HPDE6-E6E7 (cell line): ENCODE measurements at regions not wholly inside any gene's neighbourhood (a gene's known extent, or its start where the extent isn't known, plus 50 kb on each side); places are given as distances from the start of the nearest gene placed in this dataset.
A peak's percentile ranks its signal among the peaks of the same experiment; 100 is the strongest.

Experiments used
- DNase-seq: peaks from one replicate; pipeline ENCODE4 v3.0.0; 2011; ENCODE audit warnings: missing footprints; ENCODE audit errors: extremely low spot score

DNA sequence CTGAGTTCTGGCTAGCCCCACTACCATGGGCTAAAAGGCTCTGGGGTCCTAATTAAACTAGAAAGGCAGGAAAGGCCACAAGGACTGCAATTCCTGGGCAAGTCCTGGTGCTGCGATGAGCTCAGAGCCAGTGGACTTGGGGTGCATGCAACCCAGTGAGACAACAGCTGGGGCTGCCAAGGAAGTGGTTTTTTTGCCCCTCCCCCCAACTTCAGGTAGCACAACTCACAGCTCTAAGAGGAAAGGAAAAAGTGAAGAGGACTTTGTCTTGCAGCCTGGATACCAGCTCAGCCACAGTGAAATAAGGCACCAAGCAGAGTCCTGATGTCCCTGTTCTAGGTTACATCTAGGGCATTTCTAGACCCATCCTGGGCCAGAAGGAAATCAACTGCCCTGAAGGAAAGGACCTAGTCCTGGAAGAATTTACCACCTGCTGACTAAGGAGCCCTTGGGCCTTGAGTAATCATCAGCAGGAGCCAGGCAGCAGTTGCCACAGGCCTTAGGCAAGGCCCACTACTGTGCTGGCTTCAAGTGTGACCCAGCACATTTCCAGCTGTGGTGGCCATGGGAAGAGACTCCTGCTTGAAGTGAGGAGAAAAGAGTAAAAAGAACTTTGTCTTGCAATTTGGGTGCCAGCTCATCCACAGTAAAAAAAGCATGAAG is 358.4 kb downstream of the BTBD3 start:
- no peak for DNase-seq

DNA sequence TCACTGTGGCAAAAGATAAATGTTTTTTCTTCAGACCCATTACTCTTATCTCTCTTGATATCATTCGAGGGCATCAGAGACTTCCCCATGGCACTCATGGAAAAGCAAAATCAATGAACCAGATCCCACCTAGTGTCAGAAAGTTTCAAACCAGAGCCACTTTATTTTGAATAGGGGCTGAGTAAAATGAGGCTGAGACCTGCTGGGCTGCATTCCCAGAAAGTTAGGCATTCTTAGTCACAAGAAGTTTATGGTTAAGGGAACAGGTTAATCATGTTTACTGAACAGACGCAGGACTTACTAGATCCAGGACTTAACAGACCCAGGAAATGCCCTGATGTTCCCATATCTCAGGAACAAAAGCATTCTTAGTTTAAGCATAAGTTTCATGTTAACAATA is 369.9 kb downstream of the BTBD3 start:
- peak; percentile 16 for DNase-seq

DNA sequence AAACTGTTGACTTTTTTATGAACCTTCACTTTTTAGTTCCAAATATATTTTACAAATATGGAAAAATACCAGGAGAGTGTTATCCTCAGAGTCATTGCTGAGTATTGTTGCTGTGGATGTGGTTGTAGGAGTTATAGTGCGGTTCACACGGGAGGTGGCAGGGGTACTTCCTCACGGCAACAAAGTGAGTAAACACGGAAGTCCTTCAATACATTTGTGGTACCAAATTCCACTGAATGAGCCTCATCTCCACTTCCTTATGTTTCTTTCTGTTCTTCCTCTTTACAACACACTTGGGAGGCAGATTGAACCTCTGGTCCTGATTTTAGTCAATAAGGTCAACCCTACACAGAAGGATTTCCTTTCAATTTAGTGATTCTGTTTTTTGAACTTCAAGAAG is 371.8 kb downstream of the BTBD3 start:
- no peak for DNase-seq

DNA sequence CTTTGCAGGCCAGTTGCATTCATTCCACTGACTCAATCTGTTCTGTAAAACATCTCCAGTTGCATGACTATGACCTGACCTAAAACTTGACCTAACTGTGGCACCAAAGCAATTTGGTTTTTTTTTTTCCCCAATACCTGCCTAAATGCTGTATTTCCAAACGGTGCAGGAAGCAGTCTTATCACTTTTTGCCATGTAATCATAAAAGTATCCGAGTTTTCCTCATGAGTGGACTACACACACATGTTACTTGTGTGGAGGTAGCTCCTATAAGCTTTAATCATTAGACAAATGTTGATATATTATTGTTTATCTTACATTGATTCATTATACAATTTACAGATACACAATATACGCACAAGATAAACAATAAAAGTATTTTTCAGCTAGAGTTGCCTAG is 373.7 kb downstream of the BTBD3 start:
- DNase-seq: no peak

DNA sequence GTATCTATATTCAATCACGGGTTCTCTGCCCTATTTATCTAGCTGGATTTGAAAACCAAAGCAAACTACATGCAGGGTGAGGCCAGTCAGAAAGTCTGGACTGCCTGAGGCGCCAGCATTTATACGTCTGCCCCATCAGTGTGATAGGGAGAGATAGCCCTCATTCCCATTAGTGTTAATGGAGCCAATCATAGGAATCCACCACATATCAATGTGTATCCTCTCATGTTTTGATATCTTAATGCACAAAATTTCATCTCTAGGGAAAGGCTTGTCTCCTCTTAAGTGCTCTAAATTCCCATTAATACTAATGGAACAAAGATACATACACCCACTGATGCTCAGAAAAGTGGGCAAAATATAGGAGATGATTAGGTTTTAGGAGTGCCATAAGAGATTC is 376.2 kb downstream of the BTBD3 start:
- DNase-seq: no peak

DNA sequence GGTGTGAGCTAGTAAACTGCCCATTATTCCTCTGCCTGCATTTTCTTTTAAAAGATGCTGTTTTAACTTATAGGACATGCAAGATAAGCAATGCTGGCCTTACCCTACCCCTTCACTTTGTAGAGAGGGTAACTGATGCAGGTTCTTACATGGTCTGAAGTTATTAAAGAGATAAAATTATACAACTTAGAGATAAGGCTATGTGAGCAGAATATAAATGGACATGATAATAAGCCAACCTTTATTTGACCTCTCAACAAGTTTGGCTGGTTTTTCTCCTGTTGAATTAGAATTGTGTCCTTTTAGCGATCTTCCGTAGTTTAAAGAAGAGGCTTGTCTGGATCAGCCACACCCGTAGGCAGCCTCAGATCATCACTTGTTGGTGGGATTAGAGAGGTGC is 377.0 kb downstream of the BTBD3 start:
- DNase-seq: no peak

DNA sequence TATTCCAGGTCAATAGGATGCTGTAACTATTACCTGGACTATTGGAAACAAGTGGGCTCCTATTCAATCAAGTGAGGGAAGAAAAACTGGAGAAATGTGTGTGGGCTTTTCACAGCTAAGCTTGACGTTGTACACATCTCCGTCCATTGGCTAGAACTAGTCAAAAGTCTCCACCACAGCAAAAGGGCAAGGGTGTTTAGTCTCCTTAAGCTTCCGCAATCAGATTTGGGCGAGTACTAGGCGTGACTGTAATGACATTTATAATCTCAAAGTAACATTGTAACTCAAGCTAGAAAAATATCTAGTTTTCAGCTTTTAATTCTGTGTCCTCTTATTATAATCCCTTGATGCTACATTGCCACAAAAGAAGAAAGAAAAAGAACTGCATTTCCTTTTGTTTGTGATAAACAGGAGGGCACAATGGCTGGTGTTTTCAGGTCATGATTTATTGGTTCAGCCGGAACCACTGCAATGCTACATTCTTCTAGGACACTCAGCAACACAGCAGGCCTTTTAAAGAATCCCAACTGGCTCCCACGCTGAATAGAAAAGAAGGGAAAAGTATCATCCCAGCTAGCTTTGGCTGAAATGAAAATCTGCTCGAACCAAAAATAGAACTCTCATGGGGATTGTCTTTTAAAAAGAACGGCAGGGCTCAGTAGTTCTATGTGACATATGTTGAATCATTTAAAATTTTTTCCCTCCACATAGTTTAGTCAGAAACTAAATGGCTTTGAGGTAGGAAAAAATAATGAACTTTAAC is 387.7 kb downstream of the BTBD3 start:
- no peak for DNase-seq

DNA sequence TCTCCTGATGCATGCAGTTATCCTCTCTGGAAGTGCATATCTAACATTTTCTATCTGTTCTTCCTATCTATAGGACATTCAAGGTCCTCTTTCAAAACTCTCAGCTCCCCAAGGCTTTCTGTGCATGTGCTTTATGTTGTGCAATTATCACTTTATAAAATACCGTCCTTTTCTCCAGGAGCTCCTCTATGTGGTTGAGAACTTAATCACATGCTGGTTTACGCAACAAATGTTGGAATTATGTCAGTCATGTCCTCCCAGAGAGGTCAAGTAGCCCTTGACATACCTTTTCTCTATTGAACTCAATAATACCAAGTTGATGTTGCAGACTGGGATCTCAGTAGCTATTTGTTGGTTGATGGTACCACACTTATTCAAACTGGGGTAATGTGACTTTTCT is 388.4 kb downstream of the BTBD3 start:
- DNase-seq: no peak

DNA sequence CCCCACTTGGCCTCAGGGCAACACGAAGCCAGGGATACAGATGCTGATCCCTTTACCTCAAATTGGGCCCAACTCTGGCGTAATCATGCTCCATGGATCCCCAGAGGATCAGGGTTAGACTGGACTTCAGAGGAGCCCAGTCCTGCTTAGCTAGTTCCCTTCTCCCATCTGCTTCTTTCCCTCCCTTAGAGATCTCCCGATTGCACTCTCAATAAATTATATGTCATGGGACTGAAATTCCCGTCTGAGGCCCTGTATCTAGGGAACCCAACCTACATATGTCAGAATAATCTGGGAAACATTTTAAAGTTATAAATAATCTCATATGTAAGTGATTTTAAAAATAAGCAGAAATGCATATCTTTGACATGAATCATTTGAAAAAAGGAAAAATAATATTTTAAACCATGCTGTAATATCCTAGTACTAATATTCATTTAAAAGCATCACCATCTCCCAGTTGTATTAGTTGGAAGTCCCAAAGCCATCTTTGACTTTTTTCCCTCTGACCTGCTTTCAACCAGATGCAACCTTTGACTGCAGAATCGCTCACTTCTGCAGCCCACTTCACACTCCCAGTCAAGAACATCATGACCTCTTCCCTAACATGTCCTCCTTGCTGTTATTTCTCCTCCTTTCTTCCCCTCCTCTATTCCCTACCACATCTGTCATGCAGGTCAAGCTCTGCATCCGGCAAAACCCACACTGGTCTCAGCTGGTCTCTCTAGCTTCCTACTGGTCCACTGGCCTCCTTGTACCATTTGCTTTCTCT is 393.6 kb downstream of the BTBD3 start:
- DNase-seq: no peak

DNA sequence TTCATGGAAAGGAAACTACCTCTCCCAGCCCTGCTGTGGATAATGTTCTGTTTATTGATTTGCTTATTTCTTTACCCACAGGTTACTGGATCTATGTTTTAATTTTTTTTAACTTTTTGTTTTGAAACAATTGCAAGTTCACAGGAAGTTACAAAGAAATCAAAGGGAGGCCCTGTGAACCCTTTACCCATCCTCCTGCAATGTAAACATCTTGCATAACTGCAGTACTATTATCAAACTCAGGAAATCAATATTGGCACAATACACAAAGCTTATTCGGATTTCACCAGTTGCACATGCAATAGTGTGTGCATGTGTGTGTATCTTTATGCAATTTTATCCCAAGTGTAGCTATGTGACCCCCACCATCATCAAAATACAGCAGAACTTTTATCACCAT is 398.0 kb downstream of the BTBD3 start:
- no peak for DNase-seq

DNA sequence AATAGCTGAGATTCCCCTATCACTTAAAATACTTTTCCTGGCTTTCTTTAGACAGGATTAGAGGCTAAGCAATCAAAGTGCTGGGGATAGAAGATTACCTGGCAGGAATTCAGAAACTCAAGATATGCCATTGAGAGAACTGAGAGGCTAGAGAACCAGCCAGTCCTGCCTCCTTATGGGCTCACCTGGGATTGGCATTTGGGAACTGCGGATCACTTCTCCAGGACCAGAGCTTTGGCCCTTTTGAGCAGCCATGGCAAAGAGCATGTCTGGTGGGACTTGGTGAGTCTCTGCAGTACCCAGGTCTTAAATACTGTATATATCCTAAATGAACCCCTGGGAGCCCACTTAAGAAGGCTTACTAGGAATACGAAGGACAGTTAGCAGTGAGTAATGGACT is 399.1 kb downstream of the BTBD3 start:
- no peak for DNase-seq

DNA sequence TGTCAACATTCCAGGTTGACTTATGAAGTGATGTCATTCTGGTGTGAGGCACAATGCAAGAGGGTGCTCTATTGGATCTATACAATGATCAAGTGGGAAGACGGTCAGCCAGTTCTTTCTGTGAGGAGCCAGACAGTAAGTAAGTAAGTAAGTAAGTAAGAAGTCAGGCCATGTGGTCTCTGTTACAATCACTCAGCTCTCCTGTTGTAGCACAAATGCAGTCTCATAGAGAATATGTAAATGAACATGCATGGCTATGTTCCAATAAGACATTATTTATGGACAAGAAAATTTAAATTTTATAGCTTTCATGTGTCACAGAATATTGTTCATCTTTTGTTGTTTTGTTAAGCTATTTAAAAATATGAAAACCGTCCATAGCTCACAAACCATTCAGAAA is 399.7 kb downstream of the BTBD3 start:
- no peak for DNase-seq

DNA sequence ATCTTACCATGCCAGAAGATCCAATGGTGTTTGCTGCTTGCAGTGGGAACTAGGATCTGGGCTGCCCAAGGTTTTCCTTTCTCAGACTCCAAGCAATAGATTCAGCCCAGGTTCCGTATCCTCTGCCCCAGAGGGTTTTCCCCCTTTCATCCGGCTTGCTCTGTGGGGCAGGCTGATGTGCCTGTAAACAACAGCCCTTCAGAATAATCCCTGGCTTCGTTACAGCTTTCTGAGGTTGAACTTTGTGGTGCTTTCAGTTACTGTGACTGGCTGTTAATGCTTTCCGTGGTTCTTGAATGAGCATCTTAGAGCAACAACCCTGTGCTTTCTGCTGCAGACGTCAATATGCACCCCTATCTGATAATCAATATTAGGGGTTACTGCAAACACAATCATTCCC is 400.4 kb downstream of the BTBD3 start:
- no peak for DNase-seq

DNA sequence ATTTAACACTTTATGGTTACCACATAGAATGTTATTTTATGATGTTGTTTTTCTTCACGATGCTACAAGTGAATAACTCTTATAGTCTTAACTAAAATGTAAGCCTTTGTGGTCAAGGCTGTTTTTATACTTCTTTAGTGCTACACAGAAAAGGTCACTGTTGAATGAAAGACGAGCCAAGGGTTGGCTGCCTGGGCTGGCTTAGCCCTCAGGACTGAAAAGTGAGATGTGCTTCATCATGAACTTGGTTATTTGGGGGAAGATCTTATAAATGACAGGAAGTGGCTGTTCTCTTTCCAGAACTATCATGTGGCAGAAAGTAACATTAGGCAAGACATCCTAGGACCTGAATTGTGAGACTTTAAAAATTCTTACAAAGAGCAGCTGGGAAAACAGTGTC is 404.0 kb downstream of the BTBD3 start:
- DNase-seq: no peak

DNA sequence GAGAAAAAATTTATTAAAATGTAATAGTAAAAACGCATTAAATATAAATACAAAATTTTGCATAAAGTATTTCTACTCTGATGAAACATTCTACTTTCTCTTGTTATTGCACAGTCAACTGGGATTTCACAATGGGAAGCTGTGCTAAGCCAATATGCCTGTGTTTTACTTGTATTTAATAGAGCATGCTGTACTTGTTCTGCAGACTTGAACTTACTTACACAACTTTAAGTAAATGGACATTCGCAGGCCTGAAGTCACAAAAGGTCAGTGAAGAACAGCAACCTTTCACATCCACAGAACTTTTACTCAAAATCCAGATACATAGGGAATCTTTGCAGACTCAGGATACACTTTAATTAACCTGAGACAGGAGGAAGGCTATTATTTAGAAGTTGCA is 409.5 kb downstream of the BTBD3 start:
- no peak for DNase-seq

DNA sequence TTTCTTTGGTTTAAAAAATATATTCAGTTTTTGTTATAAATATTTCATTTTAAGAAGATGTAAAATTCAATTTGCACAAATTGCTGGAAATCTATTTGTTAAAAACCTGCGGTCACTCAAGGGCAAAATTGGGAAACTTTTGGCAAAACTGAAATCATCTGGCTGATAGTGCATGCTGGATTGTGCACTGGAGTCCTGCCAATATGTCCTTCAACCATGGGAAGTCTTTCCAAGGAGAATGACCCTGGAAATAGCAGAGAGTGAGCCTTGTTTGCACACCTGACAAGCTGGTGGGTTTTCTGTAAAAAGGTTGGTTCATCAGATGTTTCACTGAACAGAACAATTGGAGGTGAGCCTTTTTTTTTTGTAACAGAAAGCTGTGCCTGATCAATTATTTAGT is 413.5 kb downstream of the BTBD3 start:
- no peak for DNase-seq

DNA sequence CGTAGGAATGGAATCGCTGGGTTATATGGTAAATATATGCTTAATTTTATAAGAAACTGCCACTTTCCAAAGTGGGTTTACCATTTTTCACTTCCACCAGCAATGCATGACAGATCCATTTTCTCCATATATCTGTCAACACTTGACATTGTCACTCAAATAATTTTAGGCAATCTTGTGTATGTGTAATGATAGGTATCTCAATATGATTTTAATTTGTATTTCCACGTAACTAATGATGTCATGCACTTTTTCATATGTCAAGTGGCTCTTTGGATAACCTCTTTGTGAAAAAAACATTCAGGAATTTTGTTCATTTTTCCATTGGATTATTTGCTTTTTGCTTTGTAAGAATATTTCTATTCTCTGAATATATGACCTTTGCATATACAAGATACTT is 419.9 kb downstream of the BTBD3 start:
- DNase-seq: no peak

DNA sequence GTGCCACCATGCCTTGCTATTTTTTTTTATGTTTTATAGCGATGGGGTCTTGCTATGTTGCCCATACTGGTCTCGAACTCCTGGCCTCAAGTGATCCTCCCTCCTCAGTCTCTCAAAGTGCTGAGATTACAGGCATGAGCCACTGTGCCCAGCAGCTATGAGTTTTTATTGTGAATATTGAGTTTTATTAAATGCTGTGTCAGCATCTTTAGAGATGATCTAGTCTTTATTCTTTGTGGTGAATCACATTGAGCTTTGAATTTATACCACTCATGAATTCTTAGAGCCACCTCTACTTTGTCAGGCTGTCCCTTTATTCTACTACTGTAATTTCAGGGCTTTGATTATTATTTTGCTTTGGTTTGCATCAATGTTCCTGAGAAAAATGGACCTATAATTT is 428.3 kb downstream of the BTBD3 start:
- DNase-seq: no peak

DNA sequence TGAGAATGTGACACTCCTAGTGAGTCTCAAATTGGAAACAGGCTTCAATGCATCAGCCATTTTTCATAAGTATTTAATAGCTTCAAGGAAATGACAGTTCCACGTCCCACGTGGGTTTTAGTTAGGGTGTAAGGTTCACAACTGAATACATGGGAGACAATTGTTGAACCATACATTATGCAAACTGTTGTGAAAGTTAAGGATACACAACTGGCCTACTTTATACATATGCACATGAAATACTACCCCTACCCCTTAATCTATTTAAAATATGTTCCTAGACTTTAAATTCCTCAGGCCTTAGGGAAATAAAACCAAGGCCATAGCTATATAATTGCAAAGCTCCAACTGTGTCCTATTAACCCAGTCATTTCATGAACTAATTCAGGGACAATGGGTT is 436.1 kb downstream of the BTBD3 start:
- no peak for DNase-seq

DNA sequence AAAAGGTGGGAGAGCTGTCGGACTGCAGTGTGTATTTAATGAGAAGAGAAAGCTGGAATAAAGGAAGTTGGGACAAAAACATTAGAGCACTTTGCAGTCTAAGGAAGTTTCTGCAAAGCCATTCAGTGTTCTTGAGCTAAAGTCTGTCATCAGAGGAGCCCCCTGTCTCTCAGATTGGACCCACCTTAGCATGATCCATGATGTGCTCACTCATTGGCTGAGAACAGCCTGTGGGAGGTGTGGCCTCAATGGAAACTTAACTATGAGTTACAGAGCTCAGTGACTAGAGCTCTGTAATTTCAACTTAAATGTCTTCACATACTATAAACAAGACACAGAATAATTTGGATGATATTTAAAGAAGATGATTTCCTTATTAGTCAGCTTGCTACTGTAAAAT is 437.0 kb downstream of the BTBD3 start:
- no peak for DNase-seq

DNA sequence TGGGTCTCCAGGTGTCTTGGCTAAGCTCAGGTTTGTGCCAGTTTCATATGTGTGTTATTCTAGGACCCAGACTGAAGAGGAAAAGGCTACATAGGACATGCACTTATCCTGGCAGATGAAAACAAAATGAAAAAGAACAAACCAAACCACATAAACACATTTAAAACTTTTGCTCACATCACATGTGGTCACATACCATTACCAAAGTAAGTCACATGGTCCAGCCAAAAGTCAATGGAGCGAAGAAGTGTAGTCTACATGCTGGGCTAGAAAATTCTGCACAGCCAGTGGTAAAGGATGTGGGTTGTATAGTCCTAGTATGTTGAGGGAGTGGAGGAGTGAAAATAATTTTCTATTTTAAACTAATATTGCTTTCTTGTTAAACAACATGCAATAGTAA is 437.5 kb downstream of the BTBD3 start:
- DNase-seq: no peak

DNA sequence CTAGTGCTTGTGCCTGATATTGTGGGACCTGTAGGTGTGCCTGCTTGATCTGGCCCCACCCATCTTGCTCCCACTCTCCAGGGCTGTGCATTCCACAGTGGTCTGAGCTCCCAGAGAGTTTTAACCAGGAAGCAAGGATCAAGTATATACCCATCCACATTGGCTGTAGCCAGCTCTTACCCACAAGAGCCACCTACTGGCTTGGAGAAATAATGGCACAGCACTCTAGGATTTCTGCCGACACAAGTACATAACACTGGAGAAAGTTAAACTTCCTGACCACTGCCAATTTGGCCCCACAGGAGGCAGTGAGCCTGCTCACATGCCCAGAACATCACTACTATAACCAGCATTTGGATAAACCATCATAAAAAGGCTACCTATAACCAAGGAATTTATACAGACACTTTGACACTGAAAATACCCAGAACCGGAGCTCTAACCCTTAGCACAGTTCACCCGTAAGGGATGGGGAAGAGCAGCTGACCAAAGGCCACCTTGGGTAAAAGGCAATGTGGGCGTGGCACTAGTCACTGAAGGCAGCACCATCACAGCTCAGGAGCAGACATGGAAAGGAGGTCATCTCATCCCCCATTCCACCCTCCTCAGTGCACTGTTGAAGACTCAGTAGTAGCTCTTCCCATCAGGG is 440.4 kb downstream of the BTBD3 start:
- DNase-seq: no peak

DNA sequence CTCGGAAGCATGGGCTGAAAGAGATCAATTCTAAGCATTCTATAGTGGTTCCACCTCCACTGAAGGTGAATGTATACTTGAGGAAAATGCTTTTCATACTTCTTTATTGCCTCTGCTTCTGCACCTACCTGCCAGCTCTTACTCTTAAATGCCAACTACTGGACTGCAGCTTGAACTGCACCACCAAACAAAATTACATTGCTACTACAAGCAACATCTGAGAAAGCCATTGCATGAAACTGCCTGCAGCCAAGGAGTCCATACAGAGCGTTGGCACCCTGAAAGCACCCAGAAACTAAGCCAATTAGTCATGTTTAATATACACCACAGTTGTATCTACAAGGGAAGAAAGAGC is 440.9 kb downstream of the BTBD3 start:
- no peak for DNase-seq
